HG02623 (cell line): ENCODE measurements at regions not wholly inside any gene's neighbourhood (a gene's known extent, or its start where the extent isn't known, plus 50 kb on each side); places are given as distances from the start of the nearest gene placed in this dataset.

ENCODE experiments used
- ATAC-seq: cut with Tn5 transposase; IDR thresholded peaks from one replicate; pipeline ENCODE4 v1.9.1; 2021; ENCODE audit warnings: moderate library complexity; ENCODE audit not compliant: unreplicated experiment

DNA sequence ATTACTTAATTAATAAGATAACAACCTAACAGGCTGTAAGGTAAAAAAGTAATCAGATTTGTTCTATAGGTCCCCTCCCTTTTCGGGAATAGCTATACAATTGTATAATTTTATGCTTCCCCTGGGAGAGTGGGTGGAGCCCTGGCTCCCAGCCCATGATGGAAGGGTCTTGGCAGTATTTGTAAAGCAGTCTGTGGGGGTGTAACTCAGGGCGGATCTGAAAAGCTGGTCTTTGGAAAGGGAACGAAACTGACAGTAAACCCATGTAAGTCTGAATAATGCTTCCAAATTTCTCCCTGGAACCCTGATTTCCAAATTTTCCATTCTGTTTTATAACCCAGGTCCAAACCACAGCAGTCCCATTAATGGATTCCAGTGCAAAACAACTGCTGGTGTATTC lies 110.4 kb downstream of the DAD1 start:
- no peak for ATAC-seq

DNA sequence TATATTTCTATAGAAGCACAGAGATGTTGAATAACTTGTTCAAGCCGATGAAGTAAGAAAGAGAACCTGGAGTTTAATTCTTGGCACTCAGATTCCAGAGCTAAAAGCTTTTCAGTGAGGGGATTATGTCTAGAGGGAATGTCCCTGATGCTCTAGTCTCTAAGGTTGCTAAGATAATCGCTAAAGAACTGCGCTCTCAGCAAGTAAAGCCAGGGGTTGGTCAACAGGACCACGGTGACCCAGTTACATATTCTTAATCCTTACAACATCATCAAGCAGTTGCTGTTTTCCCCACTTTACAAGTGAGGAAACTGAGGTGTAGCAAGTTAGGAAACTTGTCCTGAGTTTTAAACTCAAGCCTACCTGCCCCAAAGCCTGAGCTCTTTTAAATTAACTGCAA lies 110.8 kb downstream of the DAD1 start:
- no peak for ATAC-seq

DNA sequence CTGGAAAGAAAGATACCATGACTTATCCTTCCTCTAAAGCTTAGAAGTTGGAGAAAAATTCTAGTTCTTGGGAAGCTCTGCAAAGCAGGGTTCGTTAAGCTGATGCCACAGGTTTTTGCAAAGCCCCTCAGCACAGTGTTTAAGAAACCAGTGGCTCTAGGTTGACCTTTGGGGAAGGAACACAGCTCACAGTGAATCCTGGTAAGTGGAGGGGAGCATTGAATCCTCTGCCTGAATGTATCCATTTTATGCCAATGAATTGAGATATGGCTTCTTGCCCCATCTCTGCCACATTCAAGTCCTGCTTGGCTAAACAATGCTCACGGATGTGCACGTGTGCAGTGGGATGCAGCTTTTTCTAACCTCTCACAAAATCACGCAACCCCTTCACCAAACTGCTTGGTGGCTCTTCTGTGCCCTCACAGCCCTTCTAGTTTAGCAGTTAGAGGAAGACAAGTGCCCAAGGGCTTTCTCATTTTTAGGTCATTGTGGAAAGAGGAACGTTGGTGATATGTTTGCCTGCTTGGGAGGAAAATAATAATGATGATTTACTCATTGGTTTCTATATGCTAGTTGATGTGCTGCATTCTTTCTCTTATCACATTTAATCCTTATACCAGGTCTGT lies 111.3 kb downstream of the DAD1 start:
- ATAC-seq, result no peak

DNA sequence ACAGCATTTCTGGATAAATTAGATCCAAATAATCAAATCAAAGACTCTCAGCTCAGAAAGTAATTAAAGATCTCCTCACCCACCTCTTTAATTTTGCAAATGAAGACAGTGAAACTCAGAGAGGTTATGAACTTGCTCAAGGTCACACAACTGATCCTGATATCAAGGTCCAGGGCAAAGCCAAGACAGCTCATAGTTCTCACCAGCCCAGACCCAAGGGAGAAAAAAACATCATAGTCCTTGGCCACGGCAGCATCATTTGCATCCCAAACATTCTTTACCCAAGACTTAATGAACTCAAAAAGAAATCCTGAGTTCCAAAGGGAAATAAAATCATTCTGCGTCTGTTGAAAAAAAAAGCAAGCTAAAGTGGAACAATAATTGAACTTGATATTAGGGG lies 112.1 kb downstream of the DAD1 start:
- ATAC-seq, result no peak

DNA sequence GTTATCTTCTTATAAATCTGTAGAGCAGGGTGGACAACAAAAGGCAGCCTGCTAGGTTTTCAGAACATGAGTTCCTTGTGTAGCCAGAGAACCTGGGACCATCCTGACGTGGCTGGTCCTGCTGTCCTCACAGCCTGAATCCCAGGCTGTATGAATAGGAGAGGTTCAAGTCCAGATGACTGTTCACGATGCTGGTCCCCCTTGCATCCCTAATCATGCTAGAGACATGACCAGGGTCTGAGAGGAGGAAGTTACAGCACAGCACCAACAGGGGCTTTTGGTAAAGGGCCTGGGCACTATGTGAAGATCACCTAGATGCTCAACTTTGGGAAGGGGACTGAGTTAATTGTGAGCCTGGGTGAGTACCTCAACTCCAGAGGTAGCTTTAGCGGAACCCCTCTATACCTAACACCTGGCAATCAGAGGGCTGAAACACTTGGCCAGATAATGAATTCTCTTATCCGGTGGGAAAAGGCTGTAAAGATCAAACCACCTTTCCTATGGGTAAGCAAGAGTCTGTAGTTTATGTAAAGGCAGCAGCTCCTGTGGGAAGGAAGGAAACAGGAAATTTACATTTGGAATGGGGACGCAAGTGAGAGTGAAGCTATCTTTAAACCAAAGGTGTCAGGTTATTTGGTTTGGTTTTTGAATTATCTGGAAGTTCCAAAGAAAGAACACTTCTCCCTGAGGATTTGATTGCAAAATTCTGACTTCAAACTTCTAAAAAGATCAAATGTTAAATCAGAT lies 112.8 kb downstream of the DAD1 start:
- no peak for ATAC-seq

DNA sequence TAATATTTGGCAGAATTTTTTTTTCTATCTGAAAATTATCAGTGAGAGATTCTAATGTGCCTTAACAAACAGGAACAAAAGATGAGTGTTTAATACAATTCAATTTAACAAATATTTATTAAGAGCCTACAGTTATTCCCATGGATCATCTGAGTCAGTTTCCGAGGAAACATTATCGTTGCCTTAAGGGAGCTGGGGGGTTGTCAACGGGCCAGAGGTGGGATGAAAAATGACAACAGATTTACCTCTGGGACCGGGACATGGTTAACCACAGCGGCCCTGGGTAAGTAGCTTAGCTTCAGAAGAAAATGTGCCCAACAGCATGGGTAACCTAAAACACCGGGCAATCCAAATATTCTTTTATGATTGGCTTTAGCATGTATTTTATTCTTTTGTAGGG lies 113.6 kb downstream of the DAD1 start:
- no peak for ATAC-seq

DNA sequence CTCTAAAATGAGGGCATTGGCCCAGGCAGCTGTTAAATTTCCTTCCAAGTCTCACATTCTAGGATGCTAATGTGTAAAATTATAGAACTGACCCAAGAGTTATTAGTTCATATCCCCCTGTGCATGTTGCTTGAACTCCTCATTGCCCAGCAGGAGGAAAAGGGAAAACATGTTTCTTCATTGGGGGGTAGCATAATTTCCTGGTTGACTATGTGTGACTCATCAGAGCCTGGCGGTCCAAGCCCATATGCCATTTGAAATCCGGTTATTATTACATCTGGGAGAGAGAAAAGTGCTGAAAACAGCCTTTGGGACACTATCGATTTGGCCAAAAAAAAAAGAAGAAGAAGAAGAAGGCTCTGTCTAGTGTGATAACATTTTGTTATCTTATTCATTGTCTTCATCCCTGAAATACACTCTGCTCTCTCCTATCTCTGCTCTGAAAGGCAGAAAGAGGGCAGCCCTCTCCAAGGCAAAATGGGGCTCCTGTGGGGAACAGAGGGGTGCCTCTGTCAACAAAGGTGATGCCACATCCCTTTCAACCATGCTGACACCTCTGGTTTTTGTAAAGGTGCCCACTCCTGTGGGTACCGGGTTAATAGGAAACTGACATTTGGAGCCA lies 114.2 kb downstream of the DAD1 start:
- no peak for ATAC-seq

DNA sequence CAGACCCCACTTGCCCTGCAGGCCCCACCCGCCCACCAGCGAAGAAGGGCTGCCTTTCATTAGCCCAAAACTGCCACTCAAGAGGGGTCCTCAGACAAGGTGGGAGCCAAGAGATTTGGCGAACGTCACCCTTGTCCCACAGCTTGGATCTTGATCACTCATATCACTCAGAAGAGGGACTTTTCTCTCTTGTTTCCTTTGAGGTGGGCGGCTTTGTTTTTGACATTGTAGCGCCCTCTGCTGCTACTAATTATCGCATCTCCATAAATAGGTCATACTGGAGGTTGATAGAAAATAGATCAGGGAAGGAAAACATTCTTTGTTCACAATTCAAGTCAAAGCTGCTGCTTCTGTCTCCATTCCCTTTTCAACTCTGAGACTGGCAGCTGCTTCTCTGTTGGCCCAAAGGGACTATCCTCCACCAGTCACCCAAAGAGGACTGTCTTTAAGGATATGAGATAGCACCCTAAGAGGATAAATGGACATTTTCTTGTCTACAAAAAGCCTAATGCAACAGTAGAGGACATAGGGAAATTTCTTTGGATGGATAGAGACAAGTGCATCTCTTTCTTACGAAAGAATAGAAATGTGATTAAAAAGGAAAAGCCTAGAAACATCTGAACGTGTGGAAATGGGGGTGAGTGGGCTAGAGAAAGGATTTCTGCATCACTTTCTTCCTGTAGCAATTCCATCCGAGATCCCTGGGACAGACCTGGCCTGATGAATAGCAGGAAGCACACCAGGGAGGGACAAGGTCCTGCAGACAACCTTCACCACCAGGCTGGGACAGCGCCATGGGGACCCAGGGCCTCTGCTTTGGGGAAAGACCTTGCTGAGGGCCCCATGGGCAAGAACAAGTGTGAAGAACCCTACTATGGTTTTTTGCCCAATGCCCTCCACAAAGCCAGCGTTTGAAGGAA lies 115.8 kb downstream of the DAD1 start:
- ATAC-seq, result peak; percentile 54

DNA sequence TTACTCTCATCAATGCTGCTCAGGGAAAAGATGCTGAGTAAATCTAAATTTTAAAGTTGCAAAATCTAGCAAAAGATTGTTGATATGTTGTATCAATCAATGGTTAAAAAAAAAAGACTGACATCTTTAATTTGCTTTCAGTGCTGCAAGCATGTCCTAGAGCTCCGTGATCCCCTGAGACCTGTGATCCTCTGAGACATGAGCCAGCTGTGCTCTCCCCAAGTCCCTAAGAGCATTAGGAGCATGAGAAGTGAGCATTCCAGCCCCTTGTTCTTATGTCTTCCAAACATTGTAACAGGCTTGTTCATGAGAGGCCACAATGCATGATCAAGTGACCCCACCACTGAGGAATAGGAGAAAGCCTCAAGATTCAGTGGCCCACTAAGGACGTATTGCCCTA lies 116.6 kb downstream of the DAD1 start:
- no peak for ATAC-seq

DNA sequence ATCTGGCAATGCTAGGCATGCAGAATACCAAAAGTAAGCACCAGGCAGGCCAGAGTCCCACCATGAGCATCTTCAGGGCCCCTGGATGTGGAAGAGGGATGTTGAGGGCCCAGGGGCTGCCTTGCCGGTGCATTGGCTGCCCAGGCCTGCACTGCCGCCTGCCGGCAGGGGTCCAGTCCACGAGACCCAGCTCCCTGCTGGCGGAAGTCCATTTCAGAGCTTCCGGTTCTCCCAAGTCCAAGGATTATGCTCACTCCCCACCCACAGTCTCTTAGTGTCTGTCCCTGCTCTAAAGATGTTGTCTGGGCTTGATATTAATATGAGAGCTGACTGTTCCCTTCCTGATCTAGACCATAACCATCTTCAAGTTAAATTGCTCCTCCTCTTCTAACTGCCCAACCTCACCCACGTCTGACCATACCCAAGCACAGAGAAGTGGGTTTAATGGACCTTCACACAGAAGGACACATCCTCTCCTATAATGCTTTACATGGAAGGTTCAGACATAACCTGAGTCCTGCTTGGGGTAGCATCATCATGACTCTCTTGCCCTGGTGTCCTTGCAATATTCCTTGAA lies 117.4 kb downstream of the DAD1 start:
- ATAC-seq, result no peak

DNA sequence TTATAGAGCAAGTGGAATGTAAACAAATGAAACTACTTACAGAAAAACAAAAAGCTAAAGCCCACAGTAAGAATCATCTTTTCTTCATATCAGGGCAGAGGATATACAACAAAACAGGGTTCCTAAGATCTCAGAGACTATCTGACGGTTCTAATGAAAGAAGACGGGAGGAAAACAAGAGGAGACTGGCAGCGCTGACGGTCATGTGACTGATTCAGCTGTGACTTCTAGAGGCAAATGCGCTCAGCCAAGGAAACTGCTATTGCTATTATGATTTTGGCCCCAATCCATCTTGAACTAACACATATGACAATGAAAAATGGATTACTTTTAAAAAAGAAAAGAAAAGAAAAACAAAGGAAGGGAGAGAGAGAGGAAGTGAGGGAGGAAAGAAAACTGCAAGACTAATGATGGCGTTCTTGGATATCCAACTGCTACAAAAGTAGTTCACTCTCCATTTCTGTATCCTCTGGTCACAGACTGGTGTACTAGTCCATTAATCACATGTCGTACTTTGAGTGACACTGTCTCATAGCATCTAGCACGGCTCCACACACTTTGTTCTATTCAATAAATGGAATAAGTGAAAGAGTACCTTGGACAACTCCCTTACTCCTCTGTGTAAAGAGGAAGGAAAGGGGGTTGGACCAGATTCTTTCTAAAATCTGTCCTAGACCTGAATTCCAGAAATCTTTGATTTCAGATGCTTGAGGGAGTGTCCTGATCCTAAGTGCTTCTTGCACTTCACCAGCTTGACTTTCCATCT lies 119.3 kb downstream of the DAD1 start:
- ATAC-seq, result no peak

DNA sequence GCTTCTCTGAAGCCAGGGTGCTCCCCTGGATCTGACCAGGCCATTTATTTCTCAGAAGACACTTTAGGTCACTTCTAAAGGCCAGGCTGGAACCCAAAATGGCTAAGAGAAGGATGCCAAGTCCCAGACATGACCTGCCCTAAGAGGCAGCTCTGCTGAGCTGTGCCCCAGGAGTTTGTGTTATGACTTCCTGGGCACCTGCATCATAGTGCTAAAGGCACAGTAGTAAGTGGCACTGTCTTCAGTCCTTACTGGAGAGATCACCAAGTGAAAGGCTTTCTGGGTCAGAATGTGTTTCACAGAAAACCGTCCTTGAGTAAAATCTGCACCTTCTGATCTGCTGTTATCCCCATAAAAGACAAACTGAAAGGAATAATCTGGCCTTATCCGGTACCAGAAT lies 120.2 kb downstream of the DAD1 start:
- no peak for ATAC-seq

DNA sequence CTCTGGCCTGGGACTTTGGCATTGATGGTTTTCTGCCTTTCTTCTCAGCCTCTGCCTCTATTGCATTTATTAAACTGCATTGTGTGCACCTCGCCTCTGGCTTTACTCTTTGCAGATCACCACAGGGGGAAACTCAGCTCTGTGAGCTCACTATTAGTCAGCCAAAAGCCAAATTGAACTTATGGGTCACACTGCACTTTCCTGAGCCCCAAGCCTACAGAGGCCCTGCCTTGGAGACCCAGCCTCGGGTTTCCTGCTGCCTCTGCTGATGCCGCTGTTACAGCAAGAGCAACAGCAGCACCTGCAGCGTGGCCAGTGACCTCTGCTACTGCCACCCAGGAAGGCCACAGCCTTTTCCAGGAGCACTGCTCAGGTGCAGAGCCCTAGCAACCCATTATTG lies 122.5 kb downstream of the DAD1 start:
- peak; percentile 32 for ATAC-seq

DNA sequence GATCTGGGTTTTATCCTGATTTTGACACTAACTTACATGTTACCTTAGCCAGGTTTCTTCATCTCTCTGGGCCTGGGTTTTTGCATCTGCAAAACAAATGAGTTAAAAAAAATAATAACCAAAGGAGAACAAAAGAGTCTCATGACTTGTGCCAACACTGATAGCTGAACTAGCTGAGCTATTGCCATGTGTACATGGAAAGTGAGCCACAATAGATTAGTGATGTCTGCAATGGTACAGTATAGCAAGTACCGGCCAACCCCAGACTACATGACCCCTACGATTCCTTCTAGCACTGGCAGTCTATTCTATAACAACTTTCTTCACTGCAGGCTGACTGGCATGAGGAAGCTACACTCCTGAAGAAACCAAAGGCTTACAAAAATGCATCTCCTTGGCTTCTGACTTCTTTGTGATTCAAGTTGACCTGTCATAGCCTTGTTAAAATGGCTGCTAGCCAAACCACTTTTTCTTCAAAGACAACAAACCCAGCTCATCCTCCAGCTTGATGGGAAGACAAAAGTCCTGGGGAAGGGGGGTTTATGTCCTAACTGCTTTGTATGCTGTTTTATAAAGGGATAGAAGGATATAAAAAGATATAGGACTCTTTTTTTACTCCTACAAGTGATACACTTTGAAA lies 123.7 kb downstream of the DAD1 start:
- no peak for ATAC-seq

DNA sequence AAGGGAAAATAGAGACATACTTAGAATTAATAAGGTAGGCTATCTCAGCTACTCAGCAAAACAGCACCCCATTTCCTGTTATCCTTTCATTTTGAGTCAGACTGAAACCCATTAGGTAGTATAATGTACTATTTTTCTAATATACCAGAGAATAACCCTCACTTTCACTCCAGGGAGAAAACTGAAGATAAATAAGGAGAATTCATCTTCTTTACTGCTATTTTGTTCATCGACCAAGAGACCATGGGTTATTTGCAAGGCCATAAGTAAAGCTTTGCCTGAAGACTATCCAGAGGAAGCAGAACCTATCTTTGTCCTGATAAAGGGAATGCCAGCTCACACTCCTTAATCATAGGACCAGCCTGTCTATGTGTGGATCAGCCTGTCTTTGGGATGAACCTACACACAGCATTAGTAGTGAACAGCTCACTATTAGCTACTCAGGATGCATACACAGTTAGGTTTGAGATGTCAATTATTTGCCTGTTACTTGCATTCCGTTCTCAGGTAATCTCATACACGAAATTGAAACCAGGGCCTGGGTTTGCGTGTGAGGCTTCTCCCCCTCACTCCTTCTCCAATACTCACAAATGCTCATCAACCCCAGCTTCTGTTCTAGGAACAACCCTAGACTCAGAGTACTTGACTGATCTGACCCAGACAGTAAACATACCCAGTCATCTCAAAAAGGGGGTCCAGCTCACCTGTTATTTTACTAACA lies 124.4 kb downstream of the DAD1 start:
- peak; percentile 54 for ATAC-seq

DNA sequence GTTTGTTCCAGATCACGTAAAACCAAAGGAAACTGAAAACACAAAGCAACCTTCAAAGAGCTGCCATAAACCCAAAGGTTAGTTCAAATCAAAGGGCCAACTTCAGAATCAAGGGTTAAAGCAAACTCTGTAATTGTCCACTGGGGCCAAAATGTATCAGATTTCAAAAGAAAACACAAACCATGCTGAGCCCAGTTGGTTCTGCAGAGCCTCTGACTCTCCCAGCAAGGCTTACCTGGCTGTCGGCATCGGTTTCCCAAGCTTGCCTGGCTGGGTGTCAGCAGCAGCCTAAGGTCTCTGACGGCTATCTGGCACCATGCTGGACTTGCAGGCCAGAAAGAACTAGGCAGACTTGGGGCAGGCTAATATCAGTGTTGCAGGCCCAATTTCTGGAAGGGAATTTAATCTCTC lies 125.3 kb downstream of the DAD1 start:
- ATAC-seq, result no peak

DNA sequence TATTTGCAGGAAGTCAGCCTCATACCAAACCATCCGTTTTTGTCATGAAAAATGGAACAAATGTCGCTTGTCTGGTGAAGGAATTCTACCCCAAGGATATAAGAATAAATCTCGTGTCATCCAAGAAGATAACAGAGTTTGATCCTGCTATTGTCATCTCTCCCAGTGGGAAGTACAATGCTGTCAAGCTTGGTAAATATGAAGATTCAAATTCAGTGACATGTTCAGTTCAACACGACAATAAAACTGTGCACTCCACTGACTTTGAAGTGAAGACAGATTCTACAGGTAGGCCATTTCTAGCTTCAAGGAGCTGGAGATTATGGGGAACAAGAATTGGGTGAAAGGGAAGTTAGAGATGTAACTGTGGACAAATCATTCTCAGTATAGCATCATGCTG lies 126.1 kb downstream of the DAD1 start:
- ATAC-seq, result no peak

DNA sequence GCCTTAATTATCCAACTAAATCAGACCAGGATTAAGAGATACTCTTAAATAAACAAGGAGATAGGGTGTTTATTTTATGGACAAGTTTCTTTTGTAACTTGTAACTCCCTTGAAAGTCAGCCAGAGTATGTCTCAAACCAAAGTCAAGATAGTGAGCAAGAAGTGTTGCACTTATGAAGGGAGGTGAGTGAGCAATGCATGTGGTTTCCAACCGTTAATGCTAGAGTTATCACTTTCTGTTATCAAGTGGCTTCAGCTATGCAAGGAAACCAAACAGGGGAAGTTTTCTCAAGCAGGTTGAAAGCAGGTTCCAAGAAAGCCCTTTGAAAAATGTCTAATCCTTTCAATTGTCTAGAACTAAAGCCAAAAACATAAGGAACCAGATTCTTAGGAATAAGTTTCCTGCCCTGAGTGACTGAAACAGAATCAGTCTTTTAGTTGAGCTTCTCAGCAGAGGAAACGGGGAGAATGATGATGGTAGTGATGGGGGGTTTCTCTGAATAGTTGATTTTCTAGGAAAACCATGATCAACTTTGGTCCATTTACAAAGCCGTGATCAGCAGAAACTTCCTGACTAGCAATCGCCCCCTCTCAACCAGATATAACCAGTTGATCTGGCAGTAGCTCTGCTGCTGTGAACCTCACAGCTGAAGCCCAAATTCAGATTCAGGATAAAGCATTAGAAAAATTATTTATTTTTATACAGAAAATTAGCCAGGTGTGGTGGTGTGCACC lies 128.4 kb downstream of the DAD1 start:
- ATAC-seq, result no peak
